SHP77 (cell line): ENCODE measurements at regions not wholly inside any gene's neighbourhood (a gene's known extent, or its start where the extent isn't known, plus 50 kb on each side); places are given as distances from the start of the nearest gene placed in this dataset.
"Not testable (repeated sequence)": the region's sequence is repeated elsewhere in the genome, so short reads cannot be mapped to it uniquely, and the experiment has no call there.

Experiments used
- DNase-seq, 2 experiments: peaks; one replicate each; lab custom pipeline; 2025; lab: John Stamatoyannopoulos, UW

DNA sequence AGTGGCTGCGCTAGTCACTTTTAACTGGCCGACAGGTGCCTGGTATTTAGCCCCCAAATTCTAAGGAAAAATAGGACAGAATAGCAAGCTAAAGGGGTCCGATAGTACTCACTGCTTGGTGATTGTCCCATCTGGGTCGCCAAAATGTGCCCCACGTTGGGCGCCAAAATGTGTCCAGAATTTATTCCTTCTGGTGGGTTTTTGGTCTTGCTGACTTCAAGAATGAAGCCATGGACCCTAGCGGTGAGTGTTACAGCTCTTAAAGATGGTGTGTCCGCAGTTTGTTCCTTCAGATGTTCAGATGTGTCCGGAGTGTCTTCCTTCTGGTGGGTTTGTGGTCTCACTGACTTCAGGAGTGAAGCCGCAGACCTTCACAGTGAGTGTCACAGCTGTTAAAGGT, 144.8 kb upstream of the XIRP2 start:
- not testable (repeated sequence) for DNase-seq

DNA sequence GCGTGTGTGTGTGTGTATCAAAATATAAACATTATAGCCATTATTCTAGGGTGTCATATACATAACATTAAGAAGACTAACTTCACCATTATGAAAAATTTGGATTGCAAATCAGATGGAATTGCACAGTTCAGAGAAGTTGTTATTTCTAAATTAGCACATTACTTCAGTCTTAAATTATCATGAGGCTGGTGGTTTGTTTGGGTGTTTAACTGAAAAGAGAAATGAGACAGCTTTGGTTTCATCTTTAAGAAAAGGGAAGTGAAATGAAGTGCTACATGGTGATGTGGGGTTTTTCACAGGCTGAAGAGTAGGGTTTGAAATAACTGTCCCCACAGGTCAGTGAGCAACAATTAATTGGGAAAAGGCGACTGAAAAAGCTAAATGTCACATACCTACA, 161.2 kb upstream of the XIRP2 start:
- DNase-seq = no peak

- DNase-seq = no peak
Observed at GRCh38 chr2:166725927-166726924, 162.1 kb upstream of the XIRP2 start.

GRCh38 chr2:166716968-166717367, 171.3 kb upstream of the XIRP2 start:
- no peak for DNase-seq

GRCh38 chr2:166700079-166700478, 188.2 kb upstream of the XIRP2 start:
- no peak for DNase-seq

GRCh38 chr2:166695154-166695553, 193.1 kb upstream of the XIRP2 start:
- no peak for DNase-seq

DNA sequence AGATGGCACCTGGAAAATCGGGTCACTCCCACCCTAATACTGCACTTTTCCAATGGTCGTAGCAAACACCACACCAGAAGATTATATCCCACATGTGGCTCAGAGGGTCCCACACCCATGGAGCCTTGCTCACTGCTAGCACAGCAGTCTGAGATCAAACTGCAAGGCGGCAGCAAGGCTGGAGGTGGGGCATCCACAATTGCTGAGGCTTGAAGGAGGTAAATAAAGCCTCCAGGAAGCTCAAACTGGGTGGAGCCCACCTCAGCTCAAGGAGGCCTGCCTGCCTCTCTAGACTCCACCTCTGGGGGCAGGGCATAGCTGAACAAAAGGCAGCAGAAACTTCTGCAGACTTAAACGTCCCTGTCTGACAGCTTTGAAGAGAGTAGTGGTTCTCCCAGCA, 192.0 kb upstream of the SCN7A start:
- DNase-seq = not testable (repeated sequence)

DNA sequence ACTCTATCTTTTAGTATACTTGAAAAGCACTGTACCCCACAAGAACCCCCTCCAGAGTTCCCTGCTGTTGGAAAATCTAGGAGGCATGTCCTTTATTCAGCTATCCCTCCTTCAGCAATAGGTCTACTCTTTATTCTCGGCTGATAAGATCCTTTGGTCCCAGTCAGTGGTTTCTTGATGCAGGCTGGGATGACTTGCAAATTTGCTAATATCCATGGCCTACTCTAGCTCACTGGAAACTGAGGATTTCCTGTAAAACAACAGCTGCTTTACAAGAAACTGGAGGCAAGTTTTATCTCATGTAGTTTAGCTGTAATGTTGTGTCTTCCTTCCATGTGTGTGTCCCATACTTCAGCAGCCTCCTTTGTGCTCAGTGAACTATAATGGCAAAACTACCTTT, 183.9 kb upstream of the SCN7A start:
- DNase-seq = no peak

DNA sequence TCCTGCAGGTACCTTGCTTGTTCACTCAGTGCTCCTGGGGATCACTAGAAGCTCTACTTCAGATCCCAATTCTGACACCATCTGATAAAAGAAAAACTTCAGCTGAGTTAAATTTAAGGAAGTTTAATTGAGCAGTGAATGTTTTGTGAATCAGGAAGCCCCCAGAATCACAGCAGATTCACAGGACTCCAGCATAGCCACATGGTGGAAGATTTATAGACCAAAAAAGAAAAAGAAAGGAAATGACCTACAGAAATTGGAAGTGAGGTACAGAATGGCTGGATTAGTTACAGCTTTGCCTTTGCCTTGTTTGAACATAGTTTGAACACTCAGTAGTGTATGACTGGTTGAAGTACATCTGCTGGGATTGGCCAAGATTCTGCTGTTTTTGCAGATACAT, 182.7 kb upstream of the SCN7A start:
- DNase-seq = no peak

GRCh38 chr2:166675553-166675952, 181.5 kb upstream of the SCN7A start:
- no peak for DNase-seq

GRCh38 chr2:166673986-166674385, 179.9 kb upstream of the SCN7A start:
- no peak for DNase-seq

DNA sequence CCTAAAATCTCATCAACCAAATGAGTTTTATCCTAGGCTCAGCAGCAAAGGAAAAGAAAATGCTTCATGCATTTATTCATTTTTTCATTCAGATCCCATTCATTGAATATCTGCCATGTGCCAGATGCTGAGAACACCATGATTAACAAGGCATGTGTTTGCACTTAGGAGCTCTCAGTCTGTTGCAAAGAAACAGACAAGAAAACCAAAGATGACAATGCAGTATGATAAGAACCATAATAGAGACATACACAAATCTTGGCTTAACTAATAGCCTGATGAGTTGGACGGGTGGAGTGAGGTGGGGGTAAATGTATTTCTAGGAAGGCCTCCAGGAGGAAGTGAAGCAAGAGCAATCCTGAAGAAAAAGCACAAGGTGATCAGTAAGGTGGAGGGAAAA, 177.8 kb upstream of the SCN7A start:
- no peak for DNase-seq

DNA sequence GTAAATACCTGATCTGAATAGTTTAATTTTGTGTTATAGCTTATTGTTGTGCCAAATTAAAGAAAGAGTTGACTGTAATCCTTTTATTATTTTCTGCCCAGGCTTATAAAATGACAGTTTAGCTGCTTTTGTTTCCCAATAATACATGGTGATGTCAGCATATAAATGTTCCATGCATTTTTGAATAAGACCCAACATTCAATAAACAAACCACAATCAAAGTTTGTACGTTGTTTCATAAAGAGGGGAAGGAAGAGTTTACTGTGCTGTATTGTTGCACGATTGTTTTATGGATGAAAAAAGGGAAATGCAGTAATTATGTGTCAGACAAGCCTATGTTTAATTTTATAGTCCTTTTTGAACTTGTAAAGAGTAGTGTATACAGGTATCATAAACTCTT, 177.2 kb upstream of the SCN7A start:
- no peak for DNase-seq

DNA sequence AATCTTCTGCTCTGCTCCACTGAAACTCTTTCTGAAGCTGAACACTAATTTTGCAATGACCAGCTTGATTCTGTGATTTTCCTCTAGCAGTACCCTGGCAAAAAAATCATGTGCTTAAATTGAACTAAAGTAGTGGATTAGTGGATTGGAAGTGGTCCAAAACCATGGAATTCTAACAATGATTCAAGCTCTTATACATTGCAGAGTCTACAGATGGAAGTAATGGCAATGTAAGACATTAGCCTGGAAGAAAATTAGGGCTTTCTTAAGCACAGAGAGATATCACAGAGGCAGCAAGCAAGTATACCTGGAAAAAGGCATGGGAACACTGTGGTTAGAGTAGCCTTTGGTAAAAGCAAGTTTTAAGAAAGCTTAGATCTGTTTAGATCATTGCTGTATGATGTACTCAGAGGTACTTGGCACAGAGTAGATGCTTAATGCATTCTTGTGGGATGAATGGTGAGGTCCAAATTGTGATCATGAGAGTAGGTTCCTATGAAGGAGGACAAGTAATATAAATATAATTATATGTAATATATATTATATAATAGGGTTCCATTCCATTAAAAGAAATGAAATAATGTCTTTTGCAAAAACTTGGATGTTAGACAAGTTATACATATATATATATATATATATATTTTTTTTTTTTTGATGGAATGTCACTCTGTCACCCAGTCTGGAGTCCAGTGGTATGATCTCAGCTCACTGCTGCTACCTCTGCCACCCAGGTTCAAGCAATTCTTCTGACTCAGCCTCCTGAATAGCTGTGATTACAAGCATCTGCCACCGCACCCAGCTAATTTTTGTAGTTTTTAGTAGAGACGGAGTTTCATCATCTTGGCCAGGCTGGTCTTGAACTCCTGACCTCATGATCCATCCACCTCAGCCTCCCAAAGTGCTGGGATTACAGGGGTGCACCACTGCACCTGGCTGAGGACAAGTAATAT, 172.2 kb upstream of the SCN7A start:
- DNase-seq = no peak

DNA sequence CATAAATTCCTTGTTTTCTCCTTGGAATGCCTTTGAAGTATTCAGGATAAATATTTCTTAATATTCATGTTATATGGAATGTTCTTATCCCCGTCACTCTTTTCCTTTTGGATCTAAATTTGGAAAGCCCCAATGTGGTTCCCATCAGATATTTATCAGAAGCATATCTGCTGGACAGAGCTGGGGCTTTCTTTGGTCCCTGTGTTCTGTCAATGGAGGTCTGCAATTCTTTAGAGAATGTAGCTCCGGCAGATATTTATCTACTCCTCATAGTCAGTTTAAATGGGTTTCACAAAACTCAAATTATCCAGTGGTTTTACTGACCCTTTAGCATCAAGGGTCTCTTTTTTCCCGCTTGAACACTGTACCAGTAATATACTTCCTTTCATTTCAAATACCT, 167.8 kb upstream of the SCN7A start:
- DNase-seq = no peak

GRCh38 chr2:166661391-166661790, 167.3 kb upstream of the SCN7A start:
- no peak for DNase-seq

DNA sequence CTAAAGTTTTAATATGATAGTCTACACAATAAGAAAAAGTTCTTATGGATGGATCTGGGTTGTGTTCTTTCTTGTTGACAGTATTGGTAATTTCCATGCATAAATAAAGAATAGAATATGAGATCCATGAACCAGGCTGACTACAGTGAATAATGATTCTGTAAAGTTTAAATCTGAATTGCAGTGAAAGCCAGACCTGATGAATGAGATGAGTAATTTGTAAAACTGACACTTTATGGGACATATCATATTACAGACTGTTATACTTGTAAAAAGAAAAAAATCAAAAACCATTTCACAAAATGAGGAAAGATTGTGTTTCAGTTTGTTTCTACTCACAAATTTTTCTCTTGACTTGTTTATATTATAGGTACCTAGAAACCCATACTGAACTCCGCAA, 164.9 kb upstream of the SCN7A start:
- no peak for DNase-seq

GRCh38 chr2:166653185-166653813, 159.2 kb upstream of the SCN7A start:
- peak; percentile 29 to 42 for DNase-seq

GRCh38 chr2:166651991-166652390, 157.9 kb upstream of the SCN7A start:
- DNase-seq = no peak

DNA sequence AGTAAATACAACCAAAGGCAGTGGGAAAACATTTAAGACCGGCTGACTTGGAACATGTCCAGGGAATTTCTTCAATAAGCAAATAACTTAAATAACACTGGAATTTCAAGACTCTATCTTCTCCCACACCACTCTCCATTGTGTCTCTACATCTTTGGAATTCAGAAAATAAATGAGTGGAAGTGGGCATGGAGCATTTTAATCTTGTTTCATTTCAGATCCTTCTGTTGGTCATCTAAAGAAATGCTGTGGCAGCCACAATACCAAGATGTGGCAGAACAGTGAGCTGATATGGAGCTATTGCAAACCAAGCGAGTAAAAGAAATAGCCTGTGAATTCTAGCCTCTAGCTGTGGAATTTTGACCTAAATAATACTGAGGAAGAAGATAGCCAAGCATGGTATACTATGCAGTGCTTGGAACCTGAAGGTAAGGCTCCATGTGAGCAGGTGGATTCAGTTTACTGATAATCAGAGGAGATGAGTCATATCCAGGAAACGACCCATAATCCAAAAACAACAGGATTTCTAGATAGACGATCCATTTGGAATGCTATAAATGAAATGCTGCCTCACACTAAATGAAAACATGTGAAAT, 157.1 kb upstream of the SCN7A start:
- DNase-seq = no peak

DNA sequence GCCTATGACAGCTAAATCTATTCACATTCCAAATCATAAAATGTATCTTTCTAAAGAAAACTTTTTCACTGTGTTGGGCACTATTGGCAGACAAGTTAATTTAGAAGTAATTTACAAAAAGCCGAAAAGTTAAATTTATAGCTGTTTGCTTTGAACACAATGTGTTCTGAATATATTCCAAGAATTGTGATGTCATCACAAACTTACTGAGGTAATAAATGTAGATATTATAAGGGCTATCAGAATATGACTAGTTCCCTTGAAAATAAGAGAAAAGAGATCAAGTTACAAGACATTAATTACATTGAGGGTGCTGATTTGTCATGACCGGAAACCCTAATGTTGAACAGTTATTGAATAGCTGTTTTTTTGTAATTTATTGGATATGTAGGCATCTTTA, 153.9 kb upstream of the SCN7A start:
- DNase-seq = no peak

DNA sequence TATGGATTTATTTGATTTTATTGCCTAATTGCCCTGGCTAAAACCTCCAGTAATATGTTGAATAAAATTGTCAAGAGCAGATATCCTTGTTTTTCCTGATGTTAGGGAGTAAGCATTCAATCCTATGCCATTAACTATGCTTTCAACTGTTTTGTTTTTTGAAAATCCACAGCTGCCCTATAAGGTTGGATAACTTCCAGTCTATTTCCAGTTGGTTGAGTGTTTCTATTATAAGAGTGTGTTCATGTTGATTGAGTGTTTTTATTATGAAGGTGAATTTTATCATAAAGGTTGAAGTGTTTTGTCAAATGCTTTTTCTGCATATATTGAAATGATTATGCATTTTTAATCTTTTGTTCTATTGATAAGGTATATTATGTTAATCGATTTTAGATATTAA, 149.9 kb upstream of the SCN7A start:
- no peak for DNase-seq
